GM23248 (cell line): ENCODE measurements at regions not wholly inside any gene's neighbourhood (a gene's known extent, or its start where the extent isn't known, plus 50 kb on each side); places are given as distances from the start of the nearest gene placed in this dataset.

Experiments used
- EZH2 ChIP-seq: fragments of 200-600 bp; sonication (generic); IDR thresholded peaks from 2 replicates; pipeline ENCODE4 v1.6.1; 2018; ENCODE audit warnings: antibody characterized with exemption, mild to moderate bottlenecking; ENCODE audit not compliant: insufficient read depth, poor library complexity, severe bottlenecking
- EZH2phosphoT487 ChIP-seq: fragments of 200-600 bp; sonication (generic); IDR thresholded peaks from 2 replicates; pipeline ENCODE4 v1.6.1; 2018; ENCODE audit warnings: antibody characterized with exemption, moderate library complexity, mild to moderate bottlenecking, low read depth; ENCODE audit not compliant: insufficient read depth

- no peak for TF ChIP-seq EZH2
- TF ChIP-seq EZH2phosphoT487 = no peak
These were observed 336.0 kb downstream of the TBC1D4 start for GRCh38 chr13:75145927-75146326.
